ENCODE measurements at regions not wholly inside any gene's neighbourhood (a gene's known extent, or its start where the extent isn't known, plus 50 kb on each side); places are given as distances from the start of the nearest gene placed in this dataset.
"Not testable (repeated sequence)": the region's sequence is repeated elsewhere in the genome, so short reads cannot be mapped to it uniquely, and the experiment has no call there.

DNA sequence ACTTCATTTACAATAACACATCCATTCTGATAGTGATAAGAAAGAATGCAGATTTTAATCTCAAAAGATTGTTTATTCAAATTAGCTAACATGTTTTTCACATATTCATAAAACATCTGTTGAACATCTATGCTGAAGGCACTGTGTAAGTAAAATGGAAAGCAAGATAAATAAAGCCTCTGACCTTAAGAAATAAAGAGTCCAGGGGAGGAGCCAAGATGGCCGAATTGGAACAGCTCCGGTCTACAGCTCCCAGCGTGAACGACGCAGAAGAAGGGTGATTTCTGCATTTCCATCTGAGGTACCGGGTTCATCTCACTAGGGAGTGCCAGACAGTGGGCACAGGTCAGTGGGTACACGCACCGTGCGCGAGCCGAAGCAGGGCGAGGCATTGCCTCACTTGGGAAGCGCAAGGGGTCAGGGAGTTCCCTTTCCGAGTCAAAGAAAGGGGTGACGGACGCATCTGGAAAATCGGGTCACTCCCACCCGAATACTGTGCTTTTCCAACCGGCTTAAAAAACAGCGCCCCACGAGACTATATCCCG lies 336.5 kb downstream of the CETN3 start:
- H3K9me3 Mint-ChIP-seq, ATAC-seq: not testable (repeated sequence)

GRCh38 chr5:90071656-90072055 lies 337.9 kb downstream of the CETN3 start:
- no peak overlapping the region for H3K4me3 Mint-ChIP-seq
- no peak for ATAC-seq
- no peaks in the 10 kb centered on the region for H3K27me3 Mint-ChIP-seq
- H3K4me1 Mint-ChIP-seq (ENCODE audit: low read depth in 2 of 2), result no peaks in the 10 kb centered on the region
- peaks cover 4% of the 10 kb centered on the region for H3K36me3 Mint-ChIP-seq
- peaks cover 10% of the 10 kb centered on the region for H3K9me3 Mint-ChIP-seq
- DNase-seq (ENCODE audit: low spot score), result no peak
- no peak overlapping the region for H3K27ac Mint-ChIP-seq

More for the DNA sequence above, 336.5 kb downstream of the CETN3 start:
- not testable (repeated sequence) for DNase-seq (ENCODE audit: low spot score); H3K36me3 Mint-ChIP-seq; H3K27me3 Mint-ChIP-seq; H3K4me1 Mint-ChIP-seq (ENCODE audit: low read depth in 2 of 2); H3K27ac Mint-ChIP-seq; H3K4me3 Mint-ChIP-seq

- Mint-ChIP-seq H3K9me3 (peaks cover 10% of the 10 kb centered on the region), H3K27me3 (no peaks in the 10 kb centered on the region), H3K4me3 (no peak overlapping the region), H3K4me1 (ENCODE audit: low read depth in 2 of 2) (no peaks in the 10 kb centered on the region), H3K27ac (no peak overlapping the region), H3K36me3 (peaks cover 4% of the 10 kb centered on the region)
- ATAC-seq (no peak), DNase-seq (ENCODE audit: low spot score) (no peak)
Measured at GRCh38 chr5:90071066-90071465, 338.5 kb downstream of the CETN3 start.

- ATAC-seq, result no peak
Measured at GRCh38 chr5:90066920-90067319, 342.6 kb downstream of the CETN3 start.

GRCh38 chr5:90056911-90057705 lies 352.4 kb downstream of the CETN3 start:
- DNase-seq (ENCODE audit: low spot score) (no peak), ATAC-seq (no peak)
- Mint-ChIP-seq H3K27me3 (no peaks in the 10 kb centered on the region), H3K9me3 (peaks cover 15% of the 10 kb centered on the region), H3K4me3 (no peak overlapping the region), H3K4me1 (ENCODE audit: low read depth in 2 of 2) (no peaks in the 10 kb centered on the region), H3K27ac (no peak overlapping the region), H3K36me3 (no peaks in the 10 kb centered on the region)

More at GRCh38 chr5:90066920-90067319, 342.6 kb downstream of the CETN3 start:
- Mint-ChIP-seq H3K4me1 (ENCODE audit: low read depth in 2 of 2) (no peaks in the 10 kb centered on the region), H3K9me3 (peaks cover 9% of the 10 kb centered on the region), H3K27ac (no peak overlapping the region), H3K36me3 (no peaks in the 10 kb centered on the region), H3K27me3 (no peaks in the 10 kb centered on the region), H3K4me3 (no peak overlapping the region)
- no peak for DNase-seq (ENCODE audit: low spot score)

DNA sequence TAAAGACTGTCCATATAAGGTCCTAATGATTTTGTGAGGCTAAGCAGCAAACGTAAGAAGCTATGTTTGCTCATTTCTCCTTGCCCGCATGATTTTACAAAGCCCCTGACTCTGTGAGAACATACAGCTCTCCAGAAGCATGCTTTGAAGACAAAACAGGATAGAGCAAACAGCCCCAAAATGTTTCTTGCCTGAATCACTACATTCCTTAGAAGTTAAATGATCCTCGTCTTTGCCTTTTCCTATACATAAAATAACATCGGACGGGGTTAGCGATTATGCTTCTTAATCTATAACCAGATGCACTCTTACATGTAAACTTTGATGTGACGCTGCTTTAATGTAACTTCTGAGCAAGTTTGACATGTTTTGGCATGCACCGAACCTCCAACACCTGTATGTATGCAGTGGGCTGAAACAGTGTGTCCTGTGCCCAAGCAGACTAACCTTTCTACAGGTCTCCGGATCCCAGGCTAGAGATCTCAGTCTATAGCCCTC lies 353.7 kb downstream of the CETN3 start:
- Mint-ChIP-seq H3K9me3 (peaks cover 10% of the 10 kb centered on the region), H3K4me3 (no peak overlapping the region), H3K27me3 (no peaks in the 10 kb centered on the region), H3K4me1 (ENCODE audit: low read depth in 2 of 2) (no peaks in the 10 kb centered on the region), H3K36me3 (no peaks in the 10 kb centered on the region), H3K27ac (no peak overlapping the region)
- no peak for ATAC-seq
- DNase-seq (ENCODE audit: low spot score), result no peak

- Mint-ChIP-seq H3K36me3 (no peaks in the 10 kb centered on the region), H3K4me3 (no peak overlapping the region), H3K9me3 (peaks cover 5% of the 10 kb centered on the region), H3K27ac (no peak overlapping the region), H3K27me3 (no peaks in the 10 kb centered on the region), H3K4me1 (ENCODE audit: low read depth in 2 of 2) (no peaks in the 10 kb centered on the region)
- DNase-seq (ENCODE audit: low spot score), result no peak
- ATAC-seq, result no peak
Measured at GRCh38 chr5:90054612-90055011, 354.9 kb downstream of the CETN3 start.

DNA sequence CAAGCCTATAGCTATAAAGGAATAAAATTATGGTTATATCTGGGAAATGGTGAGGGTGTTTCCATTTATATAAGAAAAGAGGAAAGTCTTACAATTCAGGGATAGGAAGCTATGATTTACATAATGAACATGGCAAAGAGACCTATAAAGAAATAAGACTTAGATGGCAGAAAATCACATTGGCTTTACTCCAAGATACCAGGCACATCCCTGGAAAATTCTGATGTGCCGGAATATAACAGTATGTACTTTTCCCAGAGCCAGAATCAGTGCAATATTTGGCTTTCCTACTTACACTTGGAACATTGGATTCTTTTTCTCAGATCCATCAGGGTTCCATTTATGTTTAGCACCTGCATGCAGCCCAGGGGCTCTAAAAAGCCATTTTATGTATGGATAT lies 357.8 kb downstream of the CETN3 start:
- no peaks in the 10 kb centered on the region for H3K4me1 Mint-ChIP-seq (ENCODE audit: low read depth in 2 of 2)
- no peaks in the 10 kb centered on the region for H3K27me3 Mint-ChIP-seq
- H3K27ac Mint-ChIP-seq, result no peak overlapping the region
- peaks cover 8% of the 10 kb centered on the region for H3K9me3 Mint-ChIP-seq
- H3K4me3 Mint-ChIP-seq, result no peak overlapping the region
- no peaks in the 10 kb centered on the region for H3K36me3 Mint-ChIP-seq
- DNase-seq (ENCODE audit: low spot score) (no peak), ATAC-seq (no peak)

- ATAC-seq, result no peak
- Mint-ChIP-seq H3K27me3 (no peaks in the 10 kb centered on the region), H3K27ac (no peak overlapping the region), H3K36me3 (no peaks in the 10 kb centered on the region), H3K4me3 (no peak overlapping the region), H3K4me1 (ENCODE audit: low read depth in 2 of 2) (no peaks in the 10 kb centered on the region), H3K9me3 (peaks cover 9% of the 10 kb centered on the region)
- DNase-seq (ENCODE audit: low spot score), result no peak
Measured at GRCh38 chr5:90050103-90050502, 359.5 kb downstream of the CETN3 start.

GRCh38 chr5:90047113-90047512 lies 362.4 kb downstream of the CETN3 start:
- no peak overlapping the region for H3K27ac Mint-ChIP-seq
- ATAC-seq, result no peak
- peaks cover 5% of the 10 kb centered on the region for H3K36me3 Mint-ChIP-seq
- DNase-seq (ENCODE audit: low spot score), result no peak
- peaks cover 9% of the 10 kb centered on the region for H3K9me3 Mint-ChIP-seq
- no peaks in the 10 kb centered on the region for H3K27me3 Mint-ChIP-seq
- no peak overlapping the region for H3K4me3 Mint-ChIP-seq
- H3K4me1 Mint-ChIP-seq (ENCODE audit: low read depth in 2 of 2), result no peaks in the 10 kb centered on the region

DNA sequence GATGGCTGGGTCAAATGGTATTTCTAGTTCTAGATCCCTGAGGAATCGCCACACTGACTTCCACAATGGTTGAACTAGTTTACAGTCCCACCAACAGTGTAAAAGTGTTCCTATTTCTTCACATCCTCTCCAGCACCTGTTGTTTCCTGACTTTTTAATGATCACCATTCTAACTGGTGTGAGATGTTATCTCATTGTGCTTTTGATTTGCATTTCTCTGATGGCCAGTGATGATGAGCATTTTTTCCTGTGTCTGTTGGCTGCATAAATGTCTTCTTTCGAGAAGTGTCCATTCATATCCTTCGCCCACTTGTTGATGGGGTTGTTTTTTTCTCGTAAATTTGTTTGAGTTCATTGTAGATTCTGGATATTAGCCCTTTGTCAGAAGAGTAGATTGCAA lies 369.5 kb downstream of the CETN3 start:
- DNase-seq (ENCODE audit: low spot score); ATAC-seq; H3K27me3 Mint-ChIP-seq; H3K36me3 Mint-ChIP-seq; H3K27ac Mint-ChIP-seq; H3K4me3 Mint-ChIP-seq; H3K4me1 Mint-ChIP-seq (ENCODE audit: low read depth in 2 of 2): not testable (repeated sequence)
- peaks cover 11% of the 10 kb centered on the region for H3K9me3 Mint-ChIP-seq

DNA sequence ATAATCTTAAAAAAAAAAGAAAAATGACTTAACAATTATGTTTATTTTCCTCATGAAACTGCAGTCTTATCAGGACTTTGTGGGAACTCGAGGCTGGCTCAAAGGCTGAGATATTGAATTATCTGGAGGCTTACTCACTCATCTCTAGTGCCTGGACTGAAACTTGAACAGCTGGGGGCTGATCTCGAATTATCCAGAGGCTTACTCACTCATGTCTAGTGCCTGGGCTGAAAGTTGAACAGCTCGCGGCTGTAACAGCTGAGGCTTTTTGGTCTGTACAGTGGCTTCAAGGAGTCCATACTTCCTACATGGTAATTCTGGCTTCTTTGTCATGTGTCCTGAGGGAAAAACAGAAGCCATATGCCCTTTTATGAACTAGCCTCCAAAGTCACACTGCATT lies 371.9 kb downstream of the CETN3 start:
- H3K4me1 Mint-ChIP-seq (ENCODE audit: low read depth in 2 of 2), result no peaks in the 10 kb centered on the region
- H3K27me3 Mint-ChIP-seq, result no peaks in the 10 kb centered on the region
- no peak for DNase-seq (ENCODE audit: low spot score)
- no peak overlapping the region for H3K27ac Mint-ChIP-seq
- H3K36me3 Mint-ChIP-seq, result peaks cover 8% of the 10 kb centered on the region
- H3K9me3 Mint-ChIP-seq, result peaks cover 25% of the 10 kb centered on the region
- no peak overlapping the region for H3K4me3 Mint-ChIP-seq
- no peak for ATAC-seq

DNA sequence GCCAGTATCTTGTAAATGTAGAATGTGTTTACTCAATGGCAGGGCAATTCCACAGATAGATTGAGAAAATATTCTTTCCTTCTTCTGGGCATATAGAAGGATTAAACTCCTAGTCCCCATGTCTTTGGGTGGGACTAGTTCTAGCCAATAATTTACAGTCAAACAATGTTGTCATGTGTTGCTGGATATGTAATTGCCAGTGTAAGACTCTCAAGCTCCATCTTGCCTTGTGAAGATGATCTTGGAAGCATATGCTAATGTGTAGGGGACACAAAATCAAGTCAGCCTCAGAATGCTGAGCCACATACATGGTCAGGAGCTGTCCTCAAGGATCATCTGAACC lies 386.9 kb downstream of the CETN3 start:
- Mint-ChIP-seq H3K9me3 (peaks cover 5% of the 10 kb centered on the region), H3K4me3 (no peak overlapping the region), H3K27ac (no peak overlapping the region), H3K27me3 (no peaks in the 10 kb centered on the region), H3K36me3 (no peaks in the 10 kb centered on the region), H3K4me1 (ENCODE audit: low read depth in 2 of 2) (no peaks in the 10 kb centered on the region)
- no peak for ATAC-seq
- no peak for DNase-seq (ENCODE audit: low spot score)

GRCh38 chr5:90022002-90022710 lies 387.4 kb downstream of the CETN3 start:
- H3K9me3 Mint-ChIP-seq, result peaks cover 8% of the 10 kb centered on the region
- DNase-seq (ENCODE audit: low spot score) (no peak), ATAC-seq (no peak)
- H3K27ac Mint-ChIP-seq, result no peak overlapping the region
- no peak overlapping the region for H3K4me3 Mint-ChIP-seq
- no peaks in the 10 kb centered on the region for H3K4me1 Mint-ChIP-seq (ENCODE audit: low read depth in 2 of 2)
- no peaks in the 10 kb centered on the region for H3K36me3 Mint-ChIP-seq
- H3K27me3 Mint-ChIP-seq, result no peaks in the 10 kb centered on the region
